ENCODE measurements at regions not wholly inside any gene's neighbourhood (a gene's known extent, or its start where the extent isn't known, plus 50 kb on each side); places are given as distances from the start of the nearest gene placed in this dataset.
A peak's percentile ranks its signal among the peaks of the same experiment; 100 is the strongest.

DNA sequence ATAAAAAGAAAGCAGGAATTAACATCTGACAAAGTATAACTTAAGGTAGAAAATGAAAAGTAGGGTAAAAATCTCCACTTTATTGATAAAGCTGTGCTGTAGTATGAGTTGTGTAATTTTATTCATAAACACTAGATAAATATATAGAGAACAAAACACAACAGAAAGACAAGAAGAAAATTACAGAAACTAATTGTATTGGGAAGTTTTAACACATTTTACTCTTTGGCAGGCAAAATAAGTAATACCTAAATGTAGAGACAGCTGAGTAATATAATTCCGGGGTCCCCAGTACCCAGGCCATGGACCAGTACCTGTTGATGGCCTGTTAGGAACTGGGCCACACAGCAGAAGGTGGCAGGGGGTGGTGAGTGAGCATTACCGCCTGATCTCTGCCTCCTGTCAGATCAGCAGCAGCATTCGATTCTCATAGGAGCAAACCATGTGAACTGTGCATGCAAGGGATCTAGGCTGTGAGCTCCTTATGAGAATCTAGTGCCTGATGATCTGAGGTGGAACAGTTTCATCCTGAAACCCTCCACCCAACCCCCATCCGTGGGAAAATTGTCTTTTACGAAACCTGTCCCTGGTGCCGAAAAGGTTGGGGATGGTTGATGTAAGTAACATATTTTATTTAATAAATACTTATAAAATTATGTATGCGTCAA, 84.4 kb upstream of the ETV6 start:
- no peak for DNase-seq (ENCODE audit: extremely low read depth, low read depth)

DNA sequence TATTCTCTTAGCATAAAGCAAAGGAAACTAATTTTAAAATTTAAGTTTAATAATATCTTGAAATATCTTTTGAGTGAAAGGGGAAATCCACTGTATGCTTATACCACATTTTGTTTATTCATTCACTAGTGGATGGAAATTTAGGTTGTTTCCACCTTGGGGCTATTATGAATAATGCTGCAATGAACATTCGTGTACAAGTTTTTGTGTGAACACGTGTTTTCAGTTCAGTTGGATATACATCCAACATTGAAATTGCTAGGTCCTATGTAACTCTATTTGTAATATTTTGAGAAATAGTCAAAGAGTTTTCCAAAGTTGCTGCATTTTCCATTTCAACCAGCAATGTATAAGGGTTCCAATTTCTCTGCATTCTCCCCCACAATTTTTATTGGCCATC, 83.7 kb upstream of the ETV6 start:
- DNase-seq (ENCODE audit: extremely low read depth, low read depth): no peak

DNA sequence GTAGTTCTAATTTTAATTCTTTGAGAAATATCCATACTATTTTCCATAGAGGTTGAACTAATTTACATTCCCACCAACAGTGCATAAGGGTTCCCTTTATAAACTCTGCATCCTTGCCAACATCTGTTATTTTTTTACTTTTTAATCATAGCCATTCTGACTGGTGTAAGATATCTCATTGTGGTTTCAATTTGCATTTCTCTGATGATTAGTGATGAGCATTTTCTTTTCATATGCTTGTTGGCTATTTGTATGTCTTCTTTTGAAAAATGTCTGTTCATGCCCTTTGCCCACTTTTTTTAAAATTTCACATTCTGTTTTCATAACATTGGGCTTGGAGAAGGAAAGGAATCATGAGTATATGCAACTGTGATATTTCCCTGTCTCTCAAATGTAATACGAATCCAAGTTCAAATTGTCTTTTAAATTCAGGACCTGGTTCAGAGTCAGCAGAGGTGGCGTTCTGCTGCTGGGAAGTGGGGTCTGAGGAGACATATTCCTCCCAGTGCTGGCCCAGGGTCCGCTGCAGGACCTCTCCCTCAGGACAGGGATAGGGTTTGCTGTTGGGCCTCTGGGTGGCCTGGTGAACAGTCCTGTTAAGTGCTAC, 81.2 kb upstream of the ETV6 start:
- no peak for DNase-seq (ENCODE audit: extremely low read depth, low read depth)

DNA sequence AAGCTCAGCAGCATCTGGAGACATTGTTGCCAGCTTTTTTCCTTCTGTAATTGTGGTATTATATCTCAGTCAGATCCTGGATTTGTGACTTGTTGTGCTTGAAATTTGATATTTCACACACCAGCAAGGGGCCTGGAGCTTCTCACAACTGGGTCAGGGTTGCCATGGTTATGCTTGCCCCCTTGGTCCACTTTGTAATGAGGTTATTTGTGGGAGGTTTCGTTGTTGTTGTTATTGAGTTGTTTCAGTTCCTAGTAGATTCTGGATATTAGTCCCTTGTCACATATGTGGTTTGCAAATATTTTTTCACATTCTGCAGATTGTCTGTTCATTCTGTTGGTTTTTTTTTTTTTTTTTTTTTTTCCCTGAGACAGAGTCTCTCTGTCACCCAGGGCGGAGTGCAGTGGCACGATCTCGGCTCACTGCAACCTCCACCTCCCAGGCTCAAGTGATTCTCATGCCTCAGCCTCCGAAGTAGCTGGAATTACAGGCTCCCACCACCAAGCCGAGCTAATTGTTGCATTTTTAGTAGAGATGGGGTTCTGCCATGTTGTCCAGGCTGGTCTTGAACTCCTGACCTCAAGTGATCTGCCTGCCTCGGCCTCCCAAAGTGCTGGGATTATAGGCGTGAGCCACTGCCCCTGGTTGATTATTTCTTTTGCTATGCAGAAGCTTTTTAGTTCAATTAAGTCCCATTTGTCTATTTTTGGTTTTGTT, 80.6 kb upstream of the ETV6 start:
- DNase-seq (ENCODE audit: extremely low read depth, low read depth): no peak

DNA sequence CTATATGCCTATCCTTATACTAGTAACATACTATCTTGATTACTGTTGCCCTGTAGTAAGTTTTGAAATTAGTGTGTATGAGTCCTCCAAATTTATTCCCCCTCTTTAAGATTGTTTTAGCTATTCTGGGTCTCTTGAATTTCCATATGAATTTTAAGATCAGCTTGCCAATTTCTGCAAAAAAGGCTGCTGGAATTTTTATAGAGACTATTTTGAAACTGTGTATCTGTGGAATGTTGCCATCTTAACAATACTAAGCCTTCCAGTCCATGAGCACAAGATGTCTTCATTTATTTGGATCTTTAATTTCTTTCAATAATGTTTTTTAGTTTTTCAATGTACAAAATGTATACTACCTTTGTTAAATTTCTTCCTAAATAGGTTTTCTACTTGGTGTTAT, 79.8 kb upstream of the ETV6 start:
- DNase-seq (ENCODE audit: extremely low read depth, low read depth): no peak

DNA sequence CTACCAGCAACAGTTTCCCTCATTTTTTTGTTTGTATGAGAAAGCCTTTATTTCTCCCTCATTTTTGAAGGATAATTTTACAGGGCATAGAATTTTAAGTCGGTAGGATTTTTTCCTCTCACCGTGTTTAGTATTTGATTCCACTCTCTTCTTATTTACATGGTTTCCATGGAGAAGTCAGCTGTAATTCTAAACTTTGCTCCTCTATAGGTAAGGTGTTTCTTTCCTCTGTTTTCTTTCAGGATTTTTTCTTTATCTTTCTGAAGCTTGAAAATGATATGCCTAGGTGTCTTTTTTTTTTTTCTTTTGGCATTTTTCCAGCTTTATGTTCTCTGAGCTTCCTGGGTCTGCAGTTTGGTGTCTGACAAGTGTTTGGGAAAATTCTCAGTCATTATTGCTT, 75.6 kb upstream of the ETV6 start:
- DNase-seq (ENCODE audit: extremely low read depth, low read depth): no peak

DNA sequence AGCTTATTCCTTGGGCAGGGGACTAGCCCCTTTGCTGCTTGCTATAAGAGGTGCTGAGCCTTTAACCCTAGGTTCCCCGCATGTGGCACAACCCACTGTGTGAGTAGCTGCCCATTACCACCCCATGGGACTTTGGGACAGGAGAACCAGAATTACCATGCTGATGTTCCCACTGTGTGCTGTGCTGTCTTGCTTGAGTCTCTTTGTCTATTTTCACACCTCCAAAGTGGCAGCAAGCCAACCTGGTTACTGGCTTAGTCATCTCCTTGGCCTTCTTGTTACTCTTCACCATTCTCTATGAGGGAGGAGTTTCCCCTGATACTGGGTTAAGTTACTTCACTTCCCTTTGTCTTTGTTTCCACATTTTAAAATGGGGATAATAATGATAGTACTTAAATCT, 73.4 kb upstream of the ETV6 start:
- DNase-seq (ENCODE audit: extremely low read depth, low read depth): peak; percentile 5

DNA sequence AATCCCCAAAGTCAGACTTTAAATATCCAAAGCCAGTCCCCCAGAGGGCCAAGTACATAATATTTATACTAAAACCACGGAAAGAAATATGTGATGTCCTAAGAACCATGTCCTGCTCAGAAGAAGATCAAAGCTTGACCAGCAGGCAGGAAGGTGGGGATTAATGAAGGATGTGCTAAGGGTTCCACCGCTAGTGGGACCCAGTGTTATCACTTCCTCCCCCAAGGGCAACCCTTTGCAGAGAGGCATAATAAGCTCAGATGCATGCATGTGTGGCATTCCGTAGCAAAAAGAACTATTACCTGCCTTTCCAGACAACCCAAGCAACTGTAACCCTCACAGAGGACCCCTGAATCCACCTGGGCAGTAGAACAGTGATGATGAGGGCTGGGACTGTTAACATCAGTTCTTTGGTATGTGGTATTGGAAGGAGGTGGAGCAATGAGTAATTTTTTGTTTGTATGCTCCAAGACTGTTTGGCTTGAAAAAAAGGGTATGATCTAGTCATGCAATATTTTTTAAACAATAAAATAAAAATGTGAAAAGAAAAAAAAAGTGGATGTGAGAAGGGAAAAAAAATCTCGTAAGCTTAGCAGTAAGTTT, 71.7 kb upstream of the ETV6 start:
- DNase-seq (ENCODE audit: extremely low read depth, low read depth): no peak

DNA sequence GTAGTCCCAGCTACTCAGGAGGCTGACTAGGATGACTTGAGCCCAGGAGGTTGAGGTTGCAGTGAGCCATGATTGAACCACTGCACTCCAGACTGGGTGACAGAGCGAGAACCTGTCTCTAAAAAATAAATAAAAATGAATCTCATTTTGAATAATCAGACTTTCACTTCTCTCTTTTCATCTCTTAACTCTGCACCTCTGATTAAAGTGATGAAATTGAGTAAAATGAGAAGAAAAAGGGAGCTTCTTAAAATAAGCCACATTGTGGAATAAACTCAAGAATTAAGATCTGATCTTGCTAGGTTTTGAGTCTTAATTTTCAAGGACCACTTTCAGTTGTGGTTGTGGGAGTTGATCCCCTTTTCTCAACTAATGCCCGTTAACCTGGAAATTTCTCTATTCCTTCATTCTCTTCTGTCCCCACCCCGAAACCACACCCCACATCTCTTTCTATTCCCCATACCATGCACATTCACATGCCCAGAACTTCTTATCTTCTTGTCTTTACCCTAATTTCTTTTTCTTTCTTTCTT, 70.9 kb upstream of the ETV6 start:
- DNase-seq (ENCODE audit: extremely low read depth, low read depth): no peak

DNA sequence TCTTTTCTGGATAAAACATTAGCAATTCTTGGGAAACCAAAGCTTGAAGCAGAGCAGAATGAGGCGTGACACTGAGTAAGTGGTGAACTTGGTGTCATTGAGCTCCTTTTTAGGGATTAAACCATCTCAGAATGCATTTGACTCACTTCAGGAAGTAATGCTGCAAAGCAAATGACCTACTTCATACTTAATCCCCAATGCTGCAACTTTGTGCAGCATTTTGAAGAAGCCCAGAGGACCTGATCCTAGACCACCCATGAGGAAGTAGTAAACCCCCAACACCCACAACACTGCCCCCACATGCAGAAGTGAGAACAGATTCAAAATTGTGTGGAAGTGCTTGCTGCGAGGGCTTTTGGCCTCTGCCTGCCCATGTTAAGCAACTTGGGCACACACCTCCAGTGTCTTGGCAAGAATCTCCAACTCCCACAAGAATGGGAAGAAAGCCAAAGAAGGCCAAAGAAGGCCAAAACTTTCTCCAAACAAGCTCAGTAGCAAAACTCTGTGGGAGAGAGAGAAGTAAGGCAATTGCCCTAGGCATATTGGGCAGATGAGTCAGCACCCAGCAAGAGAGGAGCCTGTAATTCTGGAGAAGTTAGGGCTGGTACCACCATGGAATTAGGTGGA, 69.2 kb upstream of the ETV6 start:
- DNase-seq (ENCODE audit: extremely low read depth, low read depth): no peak

DNA sequence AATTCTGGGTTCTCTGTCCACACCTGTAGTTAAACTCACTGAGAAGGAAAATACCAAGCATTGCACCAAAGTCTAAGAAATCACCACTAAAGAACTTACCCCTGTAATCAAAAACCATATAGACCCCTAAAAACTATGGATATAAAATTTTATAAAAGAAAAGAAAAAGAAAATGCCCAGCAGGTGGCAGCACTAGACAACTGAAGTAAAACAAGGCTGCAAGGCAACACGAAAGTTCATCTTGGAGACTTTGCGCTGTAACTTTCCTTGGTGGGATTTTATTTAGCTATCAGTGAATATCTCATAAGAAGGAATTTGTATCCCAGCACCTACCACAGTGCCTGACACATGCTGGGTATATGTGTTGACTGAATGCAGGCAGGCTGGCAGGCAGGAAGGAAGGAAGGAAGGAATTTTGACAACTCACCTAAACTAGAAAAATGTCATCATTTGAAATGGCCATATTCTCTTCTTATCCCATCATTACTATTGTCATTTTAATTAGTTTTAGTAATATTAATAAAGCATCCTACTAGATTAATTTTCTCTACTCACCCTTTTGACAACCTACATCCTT, 68.2 kb upstream of the ETV6 start:
- DNase-seq (ENCODE audit: extremely low read depth, low read depth): peak; percentile 46

DNA sequence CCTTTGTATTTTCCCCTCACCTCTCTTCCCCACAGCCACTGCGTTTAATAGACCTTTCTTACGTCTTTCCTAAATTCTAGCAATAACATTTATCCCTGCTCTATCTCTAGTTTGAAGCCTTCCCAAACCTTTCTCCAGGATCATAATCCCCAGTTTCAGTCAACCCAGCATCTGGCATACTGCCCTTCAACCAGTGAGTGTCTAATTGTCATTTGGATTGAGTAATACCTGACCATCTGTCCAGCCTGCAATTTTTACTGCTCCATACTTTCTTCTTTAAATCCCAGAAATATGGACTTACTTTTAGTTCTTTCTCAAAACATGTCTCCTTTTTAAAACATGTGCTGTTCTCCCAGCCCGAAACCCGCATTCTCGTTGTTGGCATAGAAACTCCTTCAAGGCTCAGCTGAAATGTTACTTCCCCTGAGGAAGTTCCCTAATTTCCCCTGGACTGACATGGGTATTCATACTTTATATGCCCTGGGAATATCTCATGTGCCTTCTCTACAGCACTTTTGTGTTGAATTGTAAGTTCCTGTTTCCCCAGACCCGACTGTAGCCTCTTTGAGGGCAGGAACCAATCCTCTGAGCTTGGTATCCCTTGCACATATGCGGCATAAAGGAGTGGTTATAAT, 65.1 kb upstream of the ETV6 start:
- DNase-seq (ENCODE audit: extremely low read depth, low read depth): no peak

DNA sequence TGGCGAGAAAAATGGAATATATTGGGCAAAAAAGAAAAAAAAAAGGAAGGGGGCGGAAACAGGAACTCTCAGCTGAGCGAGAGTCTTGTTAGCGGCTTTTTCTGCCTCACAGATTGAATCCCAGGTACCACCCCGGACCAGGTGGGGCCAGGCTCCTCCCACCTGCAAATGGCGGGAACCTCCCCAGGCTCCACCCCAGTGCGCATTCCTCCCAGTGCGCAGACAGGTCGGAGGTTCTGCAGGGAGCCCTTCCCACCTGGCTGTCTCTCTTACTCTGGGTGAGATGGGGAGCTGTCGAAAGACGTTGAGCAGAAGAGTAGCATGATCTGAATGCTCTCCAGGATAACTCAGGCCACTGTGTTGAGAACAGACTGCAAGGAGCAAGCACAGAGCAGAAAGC, 57.0 kb upstream of the ETV6 start:
- no peak for DNase-seq (ENCODE audit: extremely low read depth, low read depth)

DNA sequence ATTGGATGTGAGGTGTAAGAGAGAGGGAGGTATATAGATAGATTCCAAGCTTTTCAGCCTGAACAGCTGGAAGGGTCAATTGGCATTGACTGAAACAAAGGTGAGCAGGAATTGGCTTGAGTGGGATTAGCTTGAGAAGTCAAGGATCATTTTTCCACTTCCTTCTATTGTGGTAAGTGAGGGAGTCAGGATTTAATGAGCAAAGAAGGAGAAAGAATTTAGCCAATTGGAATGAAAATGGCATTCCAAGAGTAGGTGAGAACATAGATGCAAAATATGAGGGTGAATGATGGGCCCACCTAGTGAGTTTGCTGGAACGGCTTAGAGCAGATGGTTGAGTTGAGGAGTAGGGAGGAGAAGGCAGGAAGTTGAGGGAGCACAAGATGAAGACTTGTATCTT, 56.5 kb upstream of the ETV6 start:
- no peak for DNase-seq (ENCODE audit: extremely low read depth, low read depth)

DNA sequence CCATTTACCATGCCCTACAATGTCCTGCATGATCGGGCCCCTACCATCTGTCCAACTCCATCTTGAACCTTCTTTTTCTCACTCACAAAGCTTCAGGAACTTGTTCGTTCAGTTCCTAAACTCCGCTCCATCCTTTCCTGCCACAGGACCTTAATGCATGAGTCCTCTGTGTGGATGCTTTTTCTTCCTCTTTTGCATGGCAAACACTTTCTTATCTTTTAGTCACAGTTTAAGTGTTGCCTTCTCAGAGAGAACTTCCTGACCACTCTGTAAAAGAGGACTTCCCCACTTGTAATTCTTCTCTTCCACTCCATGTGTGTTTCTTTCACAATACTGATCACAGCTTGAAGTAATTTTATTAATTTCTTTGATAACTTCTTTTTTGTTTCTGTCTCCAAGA, 54.4 kb upstream of the ETV6 start:
- DNase-seq (ENCODE audit: extremely low read depth, low read depth): no peak

DNA sequence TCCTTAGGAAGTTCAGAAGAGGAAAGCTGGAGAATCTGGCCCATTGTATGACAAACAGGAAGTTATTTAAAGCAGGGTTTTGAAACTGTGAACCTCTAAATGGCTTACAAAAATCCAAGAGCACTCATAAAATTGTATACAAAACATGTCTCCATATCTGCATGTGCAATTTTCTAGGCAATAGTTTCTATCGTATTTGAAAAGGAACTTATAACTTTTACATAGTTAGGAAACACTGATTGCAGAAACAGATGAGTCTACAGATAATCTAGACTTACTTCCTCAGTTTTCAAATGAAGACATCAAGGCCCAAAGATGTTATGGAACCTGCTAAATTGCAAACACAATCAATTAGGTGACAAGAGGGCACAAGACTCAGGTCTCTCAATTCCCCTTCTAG, 53.3 kb upstream of the ETV6 start:
- no peak for DNase-seq (ENCODE audit: extremely low read depth, low read depth)

DNA sequence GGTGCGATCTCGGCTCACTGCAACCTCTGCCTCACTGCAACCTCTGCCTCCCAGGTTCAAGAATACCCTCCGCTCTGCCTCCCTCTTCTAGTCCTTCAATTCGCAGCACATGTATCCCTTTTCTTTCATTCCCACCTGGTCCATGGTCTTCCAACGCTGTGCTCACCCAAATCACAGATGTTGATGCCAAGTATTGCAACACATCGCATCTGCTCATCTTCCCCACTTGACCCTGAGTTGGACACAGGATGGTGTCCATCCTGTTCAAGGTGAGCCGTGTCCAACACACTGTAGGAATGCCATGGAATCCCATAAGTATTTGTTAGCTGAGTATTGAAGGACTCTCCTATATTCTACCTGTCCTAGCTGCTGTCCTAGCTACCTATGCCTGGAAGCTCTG, 50.6 kb upstream of the ETV6 start:
- no peak for DNase-seq (ENCODE audit: extremely low read depth, low read depth)

Measured in NCI-H460 (cell line).